GM10248 (cell line): ENCODE measurements at regions not wholly inside any gene's neighbourhood (a gene's known extent, or its start where the extent isn't known, plus 50 kb on each side); places are given as distances from the start of the nearest gene placed in this dataset.

Source experiments
- CTCF ChIA-PET: fragments of 300-600 bp; sonication (Branson Sonifier 250); formaldehyde crosslinking; extraction: SDS; loops from one replicate; lab custom pipeline; 2021; ENCODE audit warnings: antibody characterized with exemption; lab: Yijun Ruan, JAX
- POLR2A ChIA-PET: fragments of 350-650 bp; sonication (Branson Sonifier 250); formaldehyde crosslinking; extraction: SDS; loops from one replicate; lab custom pipeline; 2020; ENCODE audit warnings: antibody characterized with exemption; lab: Yijun Ruan, JAX
- DNase-seq: peaks from one replicate; pipeline ENCODE4 v3.0.0; 2012; ENCODE audit errors: extremely low spot score
- TF ChIP-seq, protein P1 (sequence below): IDR thresholded peaks from 2 replicates; pipeline ENCODE4 v1.5.1; 2012; ENCODE audit warnings: mild to moderate bottlenecking, low read depth; ENCODE audit errors: extremely low read depth, missing control alignments, control extremely low read depth

DNA sequence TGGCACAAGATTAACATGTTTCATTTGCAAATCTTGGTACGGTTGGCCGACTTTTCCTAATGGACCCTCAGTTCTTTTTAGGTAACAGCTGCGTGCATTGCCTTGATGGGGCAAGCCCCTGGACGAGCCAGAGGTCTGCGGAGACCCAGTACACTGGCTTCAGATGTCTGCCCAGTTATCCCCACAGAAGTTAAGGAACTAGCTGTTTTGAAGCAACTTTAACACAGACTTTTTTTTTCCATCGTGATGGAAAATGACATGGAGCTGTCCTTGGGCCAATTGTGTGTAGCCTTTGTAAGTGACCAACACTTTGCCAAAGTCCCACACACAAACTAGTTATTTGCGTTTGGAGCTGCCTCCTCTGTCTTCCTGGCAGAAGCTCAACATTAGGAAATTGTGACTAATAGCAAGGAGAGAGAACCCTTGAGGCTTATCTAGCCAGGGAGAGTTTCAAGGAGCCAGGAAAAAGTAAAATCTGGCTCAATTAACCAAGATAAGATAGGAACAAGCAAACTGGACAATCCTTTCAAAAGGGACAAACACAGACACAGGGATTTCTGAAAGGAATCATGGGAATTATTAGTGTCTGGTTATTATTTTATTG is 99.6 kb upstream of the BMPER start:
- ChIA-PET CTCF (interaction anchor here (1.0 to 4.4 kb wide), 3 partner anchors 11 to 45 kb away, joined by 3 to 29 read pairs (median 14); no protein-coding TSS in a partner anchor), POLR2A (no interaction called here)
- TF ChIP-seq, protein P1, sequence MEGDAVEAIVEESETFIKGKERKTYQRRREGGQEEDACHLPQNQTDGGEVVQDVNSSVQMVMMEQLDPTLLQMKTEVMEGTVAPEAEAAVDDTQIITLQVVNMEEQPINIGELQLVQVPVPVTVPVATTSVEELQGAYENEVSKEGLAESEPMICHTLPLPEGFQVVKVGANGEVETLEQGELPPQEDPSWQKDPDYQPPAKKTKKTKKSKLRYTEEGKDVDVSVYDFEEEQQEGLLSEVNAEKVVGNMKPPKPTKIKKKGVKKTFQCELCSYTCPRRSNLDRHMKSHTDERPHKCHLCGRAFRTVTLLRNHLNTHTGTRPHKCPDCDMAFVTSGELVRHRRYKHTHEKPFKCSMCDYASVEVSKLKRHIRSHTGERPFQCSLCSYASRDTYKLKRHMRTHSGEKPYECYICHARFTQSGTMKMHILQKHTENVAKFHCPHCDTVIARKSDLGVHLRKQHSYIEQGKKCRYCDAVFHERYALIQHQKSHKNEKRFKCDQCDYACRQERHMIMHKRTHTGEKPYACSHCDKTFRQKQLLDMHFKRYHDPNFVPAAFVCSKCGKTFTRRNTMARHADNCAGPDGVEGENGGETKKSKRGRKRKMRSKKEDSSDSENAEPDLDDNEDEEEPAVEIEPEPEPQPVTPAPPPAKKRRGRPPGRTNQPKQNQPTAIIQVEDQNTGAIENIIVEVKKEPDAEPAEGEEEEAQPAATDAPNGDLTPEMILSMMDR: no peak
- no peak for DNase-seq

DNA sequence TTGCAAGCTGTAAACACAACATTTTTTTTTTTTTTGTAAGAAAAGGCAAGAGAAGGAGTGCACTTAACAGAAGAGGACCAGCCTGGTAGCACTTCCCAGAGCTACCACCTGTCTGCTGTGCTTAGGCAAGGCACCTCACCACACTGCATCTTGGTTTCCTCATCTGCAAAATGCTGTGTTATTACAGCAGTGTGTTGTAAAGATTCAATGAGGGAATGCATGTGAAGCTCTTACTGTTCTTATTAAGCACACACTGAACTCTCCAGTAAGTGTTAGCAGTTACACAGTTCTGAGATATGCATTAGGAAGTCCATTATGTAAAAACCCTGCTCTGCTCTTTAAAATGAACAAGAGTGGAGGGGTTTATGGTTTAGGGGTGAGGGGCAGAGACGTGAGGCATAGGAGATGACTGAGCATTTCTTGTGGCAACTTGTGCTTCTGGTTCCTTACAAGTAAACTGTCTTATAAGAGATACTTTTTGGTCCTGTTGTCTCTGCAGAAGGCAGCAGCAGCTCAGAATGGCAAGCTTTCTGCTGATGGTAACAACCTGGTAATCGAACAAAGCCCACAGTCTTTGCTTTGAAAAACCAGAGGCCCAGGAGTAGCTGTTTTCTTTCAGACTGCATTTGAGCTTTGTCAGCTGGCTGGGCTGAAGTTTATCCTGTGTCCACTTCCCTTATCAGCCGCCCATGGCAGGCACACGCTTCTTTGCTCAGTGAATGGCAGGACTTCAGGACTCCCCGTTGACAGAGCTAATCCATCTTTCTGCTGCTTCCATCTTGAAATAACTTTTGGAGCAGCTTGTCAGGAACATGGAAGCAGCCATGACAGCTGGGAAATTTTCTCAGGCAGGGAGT is 98.8 kb upstream of the BMPER start:
- TF ChIP-seq, protein P1: no peak
- ChIA-PET POLR2A (no interaction called here), CTCF (interaction anchor here (0.9 to 4.4 kb wide), 7 partner anchors 10 to 383 kb away, joined by 3 to 29 read pairs (median 3); no protein-coding TSS in a partner anchor)
- DNase-seq: no peak

DNA sequence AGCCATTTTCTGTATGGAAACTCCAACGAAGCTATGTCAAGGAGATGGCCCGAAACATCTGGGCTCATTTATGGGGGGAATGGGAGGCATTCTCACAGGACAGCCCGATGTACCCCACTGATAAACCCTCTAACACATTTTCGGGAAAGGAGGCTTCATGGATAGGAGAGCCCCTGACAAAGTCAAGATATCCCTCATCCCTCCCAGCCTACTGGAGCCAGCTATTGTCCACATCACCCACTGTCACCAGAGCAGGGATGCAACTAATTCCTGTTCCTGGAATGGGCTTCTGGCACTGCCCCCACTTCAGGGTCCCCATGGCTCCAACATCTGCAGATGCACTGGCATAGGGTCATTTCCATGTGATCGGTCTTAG is 98.2 kb upstream of the BMPER start:
- CTCF ChIA-PET: interaction anchor here (0.6 to 4.4 kb wide), 12 partner anchors 10 to 848 kb away, joined by 3 to 29 read pairs (median 3); no protein-coding TSS in a partner anchor

DNA sequence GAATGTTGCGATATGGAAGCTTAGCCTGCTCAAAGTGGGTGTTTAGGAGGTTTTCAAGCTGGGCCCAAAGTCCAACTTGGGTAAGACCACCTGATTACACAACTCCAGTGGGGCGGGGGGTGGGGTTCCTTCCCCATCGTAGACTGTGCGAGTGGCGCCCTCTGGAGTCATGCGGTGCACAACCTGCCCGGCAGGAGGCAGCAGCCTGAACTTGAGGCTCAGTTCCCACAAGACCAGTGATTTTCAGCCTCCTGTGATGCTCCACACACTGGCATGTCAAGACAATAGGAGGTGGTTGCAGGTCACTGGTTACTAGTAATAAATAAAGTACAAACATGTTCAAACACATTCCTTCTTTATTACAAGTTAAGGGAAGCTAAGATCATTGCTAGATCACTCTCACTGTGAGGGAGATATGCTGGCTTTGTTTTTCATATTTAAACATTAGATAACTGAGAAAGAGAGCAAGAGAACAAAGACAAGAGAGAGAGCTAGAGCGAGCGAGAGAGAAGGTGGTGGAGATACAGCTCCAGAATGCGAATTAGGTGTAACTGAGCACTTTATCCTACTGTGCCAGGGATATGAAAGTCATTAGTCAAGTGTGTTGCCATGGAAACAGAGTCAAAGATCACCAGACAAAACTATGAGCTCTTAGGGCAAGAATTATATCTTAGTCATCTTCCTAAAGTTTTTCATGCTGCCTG is 97.4 kb upstream of the BMPER start:
- no peak for DNase-seq
- TF ChIP-seq, protein P1: peak; percentile 30
- ChIA-PET POLR2A (no interaction called here), CTCF (interaction anchor here (0.6 to 4.4 kb wide), 16 partner anchors 9 to 848 kb away, joined by 3 to 29 read pairs (median 3); no protein-coding TSS in a partner anchor)

More for the DNA sequence above, 98.2 kb upstream of the BMPER start:
- POLR2A ChIA-PET: no interaction called here
- TF ChIP-seq, protein P1: no peak
- DNase-seq: no peak

DNA sequence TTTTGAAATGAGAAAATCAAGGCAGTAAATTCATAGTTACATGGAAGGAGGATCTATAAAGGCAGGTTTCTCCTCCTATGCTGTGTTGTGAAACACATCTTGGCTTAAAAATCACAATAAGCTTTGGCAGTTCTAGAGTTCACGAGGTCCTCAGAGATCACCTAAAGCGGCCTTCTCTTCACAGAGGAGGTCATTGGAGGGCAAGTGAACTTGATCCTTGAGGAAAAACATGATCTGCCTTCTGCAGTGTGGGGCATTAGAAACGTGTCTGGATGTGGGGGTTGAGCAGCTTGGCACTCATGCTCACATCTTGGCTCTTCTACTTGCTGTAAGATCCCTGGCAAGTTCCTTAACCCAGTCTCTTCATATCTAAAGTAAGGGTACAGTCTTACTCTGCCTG is 96.1 kb upstream of the BMPER start:
- DNase-seq: no peak
- POLR2A ChIA-PET: no interaction called here
- TF ChIP-seq, protein P1: no peak
- CTCF ChIA-PET: interaction anchor here (1.5 to 4.4 kb wide), 3 partner anchors 13 to 32 kb away, joined by 5 to 29 read pairs (median 9); no protein-coding TSS in a partner anchor

DNA sequence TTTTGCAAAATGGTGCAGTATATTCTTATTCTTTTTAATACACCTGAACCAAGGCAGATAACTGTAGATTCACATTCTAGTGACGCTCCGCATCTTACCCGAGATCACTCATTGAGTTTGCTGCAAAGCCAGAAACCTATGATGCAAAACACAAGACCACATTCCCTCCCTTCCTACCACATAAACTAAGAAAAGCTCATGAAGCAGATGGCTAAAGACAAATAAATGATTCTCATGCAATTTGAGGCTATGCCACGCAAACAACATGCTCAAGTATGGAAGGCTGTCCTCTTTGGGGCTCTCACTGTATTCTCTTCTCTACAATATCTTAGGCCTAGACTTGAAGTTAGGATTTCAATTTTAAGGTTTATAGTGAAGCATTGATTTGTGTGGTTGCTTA is 95.0 kb upstream of the BMPER start:
- CTCF ChIA-PET: no interaction called here
- POLR2A ChIA-PET: no interaction called here
- no peak for DNase-seq
- TF ChIP-seq, protein P1: no peak
